ENCODE measurements at regions not wholly inside any gene's neighbourhood (a gene's known extent, or its start where the extent isn't known, plus 50 kb on each side); places are given as distances from the start of the nearest gene placed in this dataset.
"Not testable (repeated sequence)": the region's sequence is repeated elsewhere in the genome, so short reads cannot be mapped to it uniquely, and the experiment has no call there.

GRCh38 chr13:44775290-44775689, 199.2 kb upstream of the TSC22D1 start:
- not testable (repeated sequence) for DNase-seq

- DNase-seq: no peak
These were observed 194.8 kb upstream of the TSC22D1 start for GRCh38 chr13:44770951-44771350.

GRCh38 chr13:44769686-44770085, 193.6 kb upstream of the TSC22D1 start:
- DNase-seq: no peak

GRCh38 chr13:44768775-44769581, 192.8 kb upstream of the TSC22D1 start:
- no peak for DNase-seq

- DNase-seq: peak in 1 of 6 experiments; percentile 11
These were observed 192.1 kb upstream of the TSC22D1 start for GRCh38 chr13:44768239-44768638.

GRCh38 chr13:44765001-44765471, 188.9 kb upstream of the TSC22D1 start:
- no peak for DNase-seq

GRCh38 chr13:44764302-44764692, 188.2 kb upstream of the TSC22D1 start:
- DNase-seq: no peak

GRCh38 chr13:44763615-44764301, 187.6 kb upstream of the TSC22D1 start:
- DNase-seq: no peak

GRCh38 chr13:44762911-44763310, 186.8 kb upstream of the TSC22D1 start:
- no peak for DNase-seq

- no peak for DNase-seq
These were observed 184.3 kb upstream of the TSC22D1 start for GRCh38 chr13:44760434-44760833.

GRCh38 chr13:44759384-44760360, 183.5 kb upstream of the TSC22D1 start:
- DNase-seq: no peak

GRCh38 chr13:44758630-44759383, 182.7 kb upstream of the TSC22D1 start:
- DNase-seq: no peak

- no peak for DNase-seq
These were observed 181.5 kb upstream of the TSC22D1 start for GRCh38 chr13:44757671-44758070.

GRCh38 chr13:44756276-44756810, 180.2 kb upstream of the TSC22D1 start:
- no peak for DNase-seq

GRCh38 chr13:44755872-44756271, 179.7 kb upstream of the TSC22D1 start:
- no peak for DNase-seq

GRCh38 chr13:44752164-44752563, 176.0 kb upstream of the TSC22D1 start:
- no peak for DNase-seq

- no peak for DNase-seq
These were observed 174.5 kb upstream of the TSC22D1 start for GRCh38 chr13:44750630-44751029.

GRCh38 chr13:44749906-44750305, 173.8 kb upstream of the TSC22D1 start:
- no peak for DNase-seq

- DNase-seq: no peak
These were observed 172.3 kb upstream of the TSC22D1 start for GRCh38 chr13:44748439-44748838.

- no peak for DNase-seq
These were observed 171.0 kb upstream of the TSC22D1 start for GRCh38 chr13:44747179-44747578.

GRCh38 chr13:44746690-44747089, 170.6 kb upstream of the TSC22D1 start:
- DNase-seq: no peak

All from stimulated activated naive CD4-positive, alpha-beta T cell (primary cell).